ENCODE measurements at regions not wholly inside any gene's neighbourhood (a gene's known extent, or its start where the extent isn't known, plus 50 kb on each side); places are given as distances from the start of the nearest gene placed in this dataset.

GRCh38 chr21:22585558-22585957 is 1587.3 kb downstream of the NCAM2 start:
- Histone ChIP-seq H2BK20ac (ENCODE audit: low read length) (no peak overlapping the region), H3K56ac (replicated peaks; ENCODE audit: insufficient read length, low read depth, low read length) (no peak overlapping the region), H2BK15ac (ENCODE audit: low read length) (no peak overlapping the region), H3K4me2 (ENCODE audit: insufficient read depth in 1 of 2, low read depth in 2 of 2, low read length in 2 of 2) (no peak overlapping the region), H3K9ac (replicated peaks in 1 of 4; ENCODE audit: extremely low read depth in 1 of 4, low read depth in 3 of 4, low read length in 3 of 4) (no peak overlapping the region), H3K27me3 (replicated peaks in 1 of 4; ENCODE audit: control insufficient read depth in 3 of 4, extremely low read depth in 1 of 4, insufficient read depth in 3 of 4, low read length in 3 of 4) (no peaks in the 10 kb centered on the region), H2BK120ac (replicated peaks; ENCODE audit: low read depth, low read length) (no peak overlapping the region), H4K8ac (ENCODE audit: extremely low read depth, insufficient read depth, low read length) (no peak overlapping the region), H3K36me3 (ENCODE audit: control insufficient read depth in 2 of 4, insufficient read depth in 4 of 4, low read length in 3 of 4) (no peaks in the 10 kb centered on the region), H2AFZ (ENCODE audit: low read length) (no peak overlapping the region), H4K20me1 (replicated peaks in 1 of 2; ENCODE audit: control insufficient read depth in 1 of 2, insufficient read depth in 2 of 2, low read length in 2 of 2) (no peaks in the 10 kb centered on the region), H3K4me1 (replicated peaks in 1 of 4; ENCODE audit: control insufficient read depth in 3 of 4, insufficient read depth in 4 of 4, low read length in 3 of 4) (no peaks in the 10 kb centered on the region), H3K27ac (ENCODE audit: low read depth, low read length) (no peak overlapping the region), H3K79me2 (ENCODE audit: control insufficient read depth in 1 of 2, insufficient read depth in 2 of 2, low read length in 2 of 2) (no peaks in the 10 kb centered on the region), H3K14ac (ENCODE audit: insufficient read length) (no peak overlapping the region), H3K23me2 (ENCODE audit: low read depth, low read length) (no peaks in the 10 kb centered on the region), H2BK12ac (ENCODE audit: low read depth, low read length) (no peak overlapping the region), H3K4me3 (ENCODE audit: extremely low read depth in 1 of 4, insufficient read depth in 2 of 4, low read depth in 3 of 4, low read length in 4 of 4) (no peak overlapping the region), H3K4ac (replicated peaks; ENCODE audit: insufficient read length, low read depth, low read length) (no peak overlapping the region), H3K23ac (ENCODE audit: insufficient read length) (no peak overlapping the region), H4K91ac (replicated peaks; ENCODE audit: insufficient read length, low read length) (no peak overlapping the region), H4K5ac (ENCODE audit: insufficient read length, low read depth, low read length) (no peak overlapping the region), H2AK5ac (ENCODE audit: low read depth, low read length) (no peak overlapping the region), H3K18ac (ENCODE audit: extremely low read depth, low read length) (no peak overlapping the region), H2BK5ac (ENCODE audit: low read depth, low read length) (no peak overlapping the region), H3K9me3 (ENCODE audit: insufficient read depth in 2 of 2, low read depth in 1 of 2, low read length in 1 of 2) (no peaks in the 10 kb centered on the region), H3K79me1 (ENCODE audit: low read depth, low read length) (no peaks in the 10 kb centered on the region)
- CTCF ChIA-PET (ENCODE audit: partially characterized antibody) = no interaction called here
- no peak for FAIRE-seq
- WGBS, 2 experiments (ENCODE audit: extremely low coverage in 1 of 2, insufficient coverage in 1 of 2, insufficient read length in 1 of 2, insufficient replicate concordance in 2 of 2, low coverage in 1 of 2, low lambda C conversion rate in 2 of 2, missing lambda C conversion rate in 1 of 2) = 100% methylated on average over 4 of the region's 4 CpGs; no CpG with 5 or more reads in 1 of the 2 experiments
- DNase-seq (ENCODE audit: low read depth in 1 of 2, low spot score in 2 of 2) = no peak
- POLR2A ChIA-PET (ENCODE audit: partially characterized antibody) = no interaction called here
- no peak for TF ChIP-seq CHD2 (IDR thresholded peaks at IDR 0.05; ENCODE audit: low read length)
- no peak for TF ChIP-seq BRCA1 (IDR thresholded peaks at IDR 0.05; ENCODE audit: low read depth, low read length)
- TF ChIP-seq RNF2 (IDR thresholded peaks at IDR 0.05; ENCODE audit: borderline replicate concordance, low read depth, low read length, missing control alignments, poor library complexity, severe bottlenecking) = no peak
- no peak for TF ChIP-seq PHF8 (conservative IDR thresholded peaks at IDR 0.05; ENCODE audit: low read depth, low read length)
- no peak for TF ChIP-seq SP1 (IDR thresholded peaks at IDR 0.05; ENCODE audit: low read depth, low read length)
- no peak for TF ChIP-seq SAP30 (IDR thresholded peaks at IDR 0.05; ENCODE audit: insufficient read depth, insufficient replicate concordance, low read length)
- no peak for TF ChIP-seq SP2 (IDR thresholded peaks at IDR 0.05; ENCODE audit: low read length)
- no peak for TF ChIP-seq KDM4A (IDR thresholded peaks at IDR 0.05; ENCODE audit: low read depth, low read length, severe bottlenecking)
- no peak for TF ChIP-seq SIRT6 (IDR thresholded peaks at IDR 0.05; ENCODE audit: low read length)
- TF ChIP-seq, protein P1, sequence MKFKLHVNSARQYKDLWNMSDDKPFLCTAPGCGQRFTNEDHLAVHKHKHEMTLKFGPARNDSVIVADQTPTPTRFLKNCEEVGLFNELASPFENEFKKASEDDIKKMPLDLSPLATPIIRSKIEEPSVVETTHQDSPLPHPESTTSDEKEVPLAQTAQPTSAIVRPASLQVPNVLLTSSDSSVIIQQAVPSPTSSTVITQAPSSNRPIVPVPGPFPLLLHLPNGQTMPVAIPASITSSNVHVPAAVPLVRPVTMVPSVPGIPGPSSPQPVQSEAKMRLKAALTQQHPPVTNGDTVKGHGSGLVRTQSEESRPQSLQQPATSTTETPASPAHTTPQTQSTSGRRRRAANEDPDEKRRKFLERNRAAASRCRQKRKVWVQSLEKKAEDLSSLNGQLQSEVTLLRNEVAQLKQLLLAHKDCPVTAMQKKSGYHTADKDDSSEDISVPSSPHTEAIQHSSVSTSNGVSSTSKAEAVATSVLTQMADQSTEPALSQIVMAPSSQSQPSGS (IDR thresholded peaks at IDR 0.05; ENCODE audit: low read length) = no peak
- no peak for TF ChIP-seq CBX5 (IDR thresholded peaks at IDR 0.05; ENCODE audit: low read depth, low read length)
- no peak for TF ChIP-seq NANOG (IDR thresholded peaks at IDR 0.05; ENCODE audit: insufficient read depth, low read depth, low read length, poor library complexity, severe bottlenecking)
- TF ChIP-seq, protein P2, sequence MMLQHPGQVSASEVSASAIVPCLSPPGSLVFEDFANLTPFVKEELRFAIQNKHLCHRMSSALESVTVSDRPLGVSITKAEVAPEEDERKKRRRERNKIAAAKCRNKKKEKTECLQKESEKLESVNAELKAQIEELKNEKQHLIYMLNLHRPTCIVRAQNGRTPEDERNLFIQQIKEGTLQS (IDR thresholded peaks at IDR 0.05; ENCODE audit: insufficient read depth, low read depth, low read length) = no peak

Measured in H1 (cell line).